ENCODE measurements at regions not wholly inside any gene's neighbourhood (a gene's known extent, or its start where the extent isn't known, plus 50 kb on each side); places are given as distances from the start of the nearest gene placed in this dataset.

GRCh38 chr10:130772056-130772455 is 539.5 kb downstream of the TCERG1L start:
- DNase-seq, result no peak

GRCh38 chr10:130772676-130773075 is 538.8 kb downstream of the TCERG1L start:
- no peak for DNase-seq

- DNase-seq, result no peak
These were observed 537.6 kb downstream of the TCERG1L start for GRCh38 chr10:130773941-130774340.

GRCh38 chr10:130774871-130775270 is 536.6 kb downstream of the TCERG1L start:
- DNase-seq, result no peak

GRCh38 chr10:130775311-130775710 is 536.2 kb downstream of the TCERG1L start:
- no peak for DNase-seq

GRCh38 chr10:130776724-130777123 is 534.8 kb downstream of the TCERG1L start:
- DNase-seq, result no peak

- DNase-seq, result no peak
These were observed 533.9 kb downstream of the TCERG1L start for GRCh38 chr10:130777507-130778165.

GRCh38 chr10:130778166-130778545 is 533.4 kb downstream of the TCERG1L start:
- no peak for DNase-seq

- DNase-seq, result no peak
These were observed 530.8 kb downstream of the TCERG1L start for GRCh38 chr10:130780763-130781162.

GRCh38 chr10:130781206-130781605 is 530.3 kb downstream of the TCERG1L start:
- DNase-seq, result no peak

- DNase-seq, result no peak
These were observed 529.9 kb downstream of the TCERG1L start for GRCh38 chr10:130781623-130782022.

GRCh38 chr10:130782467-130782866 is 529.1 kb downstream of the TCERG1L start:
- no peak for DNase-seq

GRCh38 chr10:130784326-130784725 is 527.2 kb downstream of the TCERG1L start:
- no peak for DNase-seq

GRCh38 chr10:130786365-130786966 is 525.1 kb downstream of the TCERG1L start:
- no peak for DNase-seq

GRCh38 chr10:130787243-130787642 is 524.3 kb downstream of the TCERG1L start:
- DNase-seq, result no peak

GRCh38 chr10:130787821-130788220 is 523.7 kb downstream of the TCERG1L start:
- no peak for DNase-seq

GRCh38 chr10:130790339-130790738 is 521.2 kb downstream of the TCERG1L start:
- no peak for DNase-seq

- no peak for DNase-seq
These were observed 519.2 kb downstream of the TCERG1L start for GRCh38 chr10:130792096-130792845.

- DNase-seq, result no peak
These were observed 515.7 kb downstream of the TCERG1L start for GRCh38 chr10:130795819-130796218.

- DNase-seq, result no peak
These were observed 512.0 kb downstream of the TCERG1L start for GRCh38 chr10:130799532-130799931.

- no peak for DNase-seq
These were observed 511.2 kb downstream of the TCERG1L start for GRCh38 chr10:130800281-130800680.

GRCh38 chr10:130801276-130801675 is 510.2 kb downstream of the TCERG1L start:
- DNase-seq, result no peak

- DNase-seq, result no peak
These were observed 509.7 kb downstream of the TCERG1L start for GRCh38 chr10:130801784-130802183.

- DNase-seq, result no peak
These were observed 509.2 kb downstream of the TCERG1L start for GRCh38 chr10:130802301-130802700.
